Psoas muscle (tissue), 7 donors: ENCODE measurements at regions not wholly inside any gene's neighbourhood (a gene's known extent, or its start where the extent isn't known, plus 50 kb on each side); places are given as distances from the start of the nearest gene placed in this dataset.

Source experiments
- ATAC-seq, 4 donors: fragments of 200-7000 bp; cut with Tn5 transposase; one replicate each; pipeline ENCODE4 v1.9.1; 2020; ENCODE audit warnings: moderate library complexity in 3 of 4, mild to moderate bottlenecking in 2 of 4
- DNase-seq, 2 donors: peaks; one replicate each; pipeline ENCODE4 v3.0.0-alpha.2; 2020
- H3K27ac ChIP-seq: fragments of 200-600 bp; one replicate; pipeline ENCODE4 v1.8.0; 2022
- H3K27me3 ChIP-seq, 3 donors: fragments of 200-600 bp in 1 of 3; one replicate each; pipeline versions ENCODE4 v1.6.1 to v1.8.0; 2013 to 2022; ENCODE audit warnings: low read length in 2 of 3, mild to moderate bottlenecking in 2 of 3, moderate library complexity in 1 of 3; ENCODE audit not compliant: insufficient read depth in 3 of 3
- H3K36me3 ChIP-seq, 2 donors: fragments of 200-600 bp in 1 of 2; one replicate each; pipeline versions ENCODE4 v1.6.1 to v1.8.0; 2013 to 2022; ENCODE audit warnings: low read depth in 1 of 2, mild to moderate bottlenecking in 1 of 2, moderate library complexity in 1 of 2; ENCODE audit not compliant: insufficient read depth in 1 of 2
- H3K4me1 ChIP-seq: fragments of 200-600 bp; one replicate; pipeline ENCODE4 v1.8.0; 2022
- H3K4me3 ChIP-seq: fragments of 200-600 bp; one replicate; pipeline ENCODE4 v1.8.0; 2022; ENCODE audit warnings: mild to moderate bottlenecking
- H3K9me3 ChIP-seq: fragments of 200-600 bp; one replicate; pipeline ENCODE4 v1.8.0; 2022
- WGBS, 3 donors: extraction: QIAGEN DNeasy Blood & Tissue Kit; methylation state at CpG; one replicate each; pipeline versions ENCODE4 v1.1.6 to v1.1.7; 2013; 5-methylcytosine and 5-hydroxymethylcytosine counted together
- intact Hi-C, 2 donors: fragments of 100-400 bp; cut with DNase I; formaldehyde crosslinking; loops; one replicate each; pipeline versions ENCODE4 v1.11.0 to v1.14.2; 2022
- TF ChIP-seq, protein P1 (sequence below): fragments of 200-600 bp; IDR thresholded peaks from one replicate; pipeline ENCODE4 v1.8.0; 2022; ENCODE audit warnings: antibody characterized with exemption
- donor health status: healthy with polysubstance abuse.
- donor health status: DM: no; HTN: no; CAD: no; lungs with moderate emphysema.
- donor health status: Bipolar disorder and iron deficiency.
- donor health status: healthy.
- donor health status: DM: yes; HTN: yes; CAD: no.
- donor health status: DM: no; HTN: no; CAD: no.
- donor health status: DM: yes; HTN: yes; CAD: no.

DNA sequence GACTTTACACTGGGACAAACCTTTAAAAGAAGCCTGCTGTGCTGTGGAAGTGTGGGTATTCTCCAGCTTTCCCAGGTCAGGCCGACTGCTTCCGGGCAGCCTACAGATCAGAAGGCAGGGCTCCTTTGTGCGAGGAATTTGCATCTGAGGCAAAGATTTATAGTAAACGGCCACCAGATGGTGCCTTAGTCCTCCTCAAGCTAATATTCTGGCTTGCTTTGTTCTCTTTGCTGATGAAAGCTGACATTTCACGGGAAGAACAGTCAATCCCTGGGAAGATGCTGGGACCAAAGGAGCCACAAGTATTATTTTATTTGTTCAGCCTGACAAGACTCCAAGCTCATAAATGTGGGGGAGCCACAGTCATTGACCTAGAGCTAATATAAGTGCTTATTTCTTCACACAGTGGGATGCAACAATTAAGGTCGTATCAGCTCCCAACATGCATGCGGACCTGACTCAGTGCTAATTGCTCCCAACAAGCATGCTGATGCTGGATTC lies 120.7 kb upstream of the TRIM2 start:
- ATAC-seq = peak; percentile 64 to 88 (median 70)
- intact Hi-C loops = loop anchor here in 1 of 2 donors (2.0 kb wide), 1 partner anchor 239 kb away; no protein-coding TSS in a partner anchor

GRCh38 chr4:153084224-153084979 lies 119.8 kb upstream of the TRIM2 start:
- Histone ChIP-seq H3K27ac (no peak overlapping the region), H3K4me1 (no peaks in the 10 kb centered on the region), H3K36me3 (no peaks in the 10 kb centered on the region), H3K27me3 (no peaks in the 10 kb centered on the region), H3K9me3 (no peaks in the 10 kb centered on the region), H3K4me3 (no peak overlapping the region)
- DNase-seq (no peak), ATAC-seq (no peak)
- WGBS, 3 donors = 84 to 85% (median 85%) methylated on average over 15 of the region's 15 CpGs
- TF ChIP-seq, protein P1, sequence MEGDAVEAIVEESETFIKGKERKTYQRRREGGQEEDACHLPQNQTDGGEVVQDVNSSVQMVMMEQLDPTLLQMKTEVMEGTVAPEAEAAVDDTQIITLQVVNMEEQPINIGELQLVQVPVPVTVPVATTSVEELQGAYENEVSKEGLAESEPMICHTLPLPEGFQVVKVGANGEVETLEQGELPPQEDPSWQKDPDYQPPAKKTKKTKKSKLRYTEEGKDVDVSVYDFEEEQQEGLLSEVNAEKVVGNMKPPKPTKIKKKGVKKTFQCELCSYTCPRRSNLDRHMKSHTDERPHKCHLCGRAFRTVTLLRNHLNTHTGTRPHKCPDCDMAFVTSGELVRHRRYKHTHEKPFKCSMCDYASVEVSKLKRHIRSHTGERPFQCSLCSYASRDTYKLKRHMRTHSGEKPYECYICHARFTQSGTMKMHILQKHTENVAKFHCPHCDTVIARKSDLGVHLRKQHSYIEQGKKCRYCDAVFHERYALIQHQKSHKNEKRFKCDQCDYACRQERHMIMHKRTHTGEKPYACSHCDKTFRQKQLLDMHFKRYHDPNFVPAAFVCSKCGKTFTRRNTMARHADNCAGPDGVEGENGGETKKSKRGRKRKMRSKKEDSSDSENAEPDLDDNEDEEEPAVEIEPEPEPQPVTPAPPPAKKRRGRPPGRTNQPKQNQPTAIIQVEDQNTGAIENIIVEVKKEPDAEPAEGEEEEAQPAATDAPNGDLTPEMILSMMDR = no peak
- intact Hi-C loops = loop anchor here in 1 of 2 donors (2.0 kb wide), 1 partner anchor 42 kb away; no protein-coding TSS in a partner anchor

More for the DNA sequence above, 120.7 kb upstream of the TRIM2 start:
- no peaks in the 10 kb centered on the region for H3K9me3 ChIP-seq
- H3K27me3 ChIP-seq = no peaks in the 10 kb centered on the region
- no peak overlapping the region for H3K27ac ChIP-seq
- no peaks in the 10 kb centered on the region for H3K4me1 ChIP-seq
- WGBS, 3 donors = 17 to 25% (median 22%) methylated on average over 7 of the region's 7 CpGs
- no peak for DNase-seq
- TF ChIP-seq, protein P1 = peak; percentile 57
- no peaks in the 10 kb centered on the region for H3K36me3 ChIP-seq
- H3K4me3 ChIP-seq = no peak overlapping the region

GRCh38 chr4:153084980-153085630 lies 119.1 kb upstream of the TRIM2 start:
- TF ChIP-seq, protein P1 = peak; percentile 89
- DNase-seq = peak; percentile 74 to 83
- intact Hi-C loops = loop anchor here (1.0 to 2.0 kb wide), 3 partner anchors 42 to 239 kb away; no protein-coding TSS in a partner anchor

GRCh38 chr4:153087671-153088194 lies 116.5 kb upstream of the TRIM2 start:
- DNase-seq = no peak
- Histone ChIP-seq H3K4me1 (no peaks in the 10 kb centered on the region), H3K36me3 (no peaks in the 10 kb centered on the region), H3K9me3 (no peaks in the 10 kb centered on the region), H3K27ac (no peak overlapping the region), H3K27me3 (no peaks in the 10 kb centered on the region), H3K4me3 (no peak overlapping the region)
- TF ChIP-seq, protein P1 = no peak
- intact Hi-C loops = no loop called here
- no peak for ATAC-seq
- 90 to 95% (median 94%) methylated on average over 7 of the region's 7 CpGs for WGBS, 3 donors

More at GRCh38 chr4:153084980-153085630, 119.1 kb upstream of the TRIM2 start:
- H3K36me3 ChIP-seq = no peaks in the 10 kb centered on the region
- no peaks in the 10 kb centered on the region for H3K4me1 ChIP-seq
- 7 to 9% (median 8%) methylated on average over 11 of the region's 11 CpGs for WGBS, 3 donors
- no peaks in the 10 kb centered on the region for H3K27me3 ChIP-seq
- H3K27ac ChIP-seq = no peak overlapping the region
- H3K4me3 ChIP-seq = no peak overlapping the region
- ATAC-seq = peak; percentile 83 to 95 (median 86)
- H3K9me3 ChIP-seq = no peaks in the 10 kb centered on the region
